ENCODE measurements at regions not wholly inside any gene's neighbourhood (a gene's known extent, or its start where the extent isn't known, plus 50 kb on each side); places are given as distances from the start of the nearest gene placed in this dataset.

DNA sequence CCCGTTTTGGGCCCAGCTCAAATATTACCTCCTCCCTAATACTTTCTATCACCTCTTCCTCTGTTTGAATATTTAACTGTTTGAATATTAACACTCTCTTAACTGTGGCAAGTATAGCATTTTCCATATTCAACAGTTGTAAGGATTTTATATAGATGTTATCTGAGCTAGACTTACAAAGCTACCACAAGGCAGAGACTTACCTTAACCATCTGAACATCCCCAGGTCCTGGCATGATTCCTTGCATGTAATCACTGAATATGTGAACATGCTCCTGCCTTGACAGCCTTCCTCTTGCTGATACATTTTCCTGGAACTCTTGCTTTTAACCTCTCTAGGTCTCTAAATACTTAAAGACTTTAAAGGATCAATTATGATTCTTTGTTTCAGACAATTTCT is 182.4 kb downstream of the MCHR2 start:
- no peak for DNase-seq
- 63 to 74% (median 65%) methylated on average over 1 of the region's 1 CpG for WGBS, 4 donors
- Histone ChIP-seq H3K4me1 (replicated peaks in 1 of 2) (no peaks in the 10 kb centered on the region), H3K36me3 (replicated peaks in 1 of 2) (no peaks in the 10 kb centered on the region), H3K9me3 (replicated peaks in 1 of 3) (no peaks in the 10 kb centered on the region), H3K27me3 (no peaks in the 10 kb centered on the region), H3K27ac (no peak overlapping the region), H3K4me3 (no peak overlapping the region)
- intact Hi-C loops (cut with DNase I) = no loop called here
- no peak for TF ChIP-seq POLR2A (IDR thresholded peaks at IDR 0.05)
- TF ChIP-seq, protein P1, sequence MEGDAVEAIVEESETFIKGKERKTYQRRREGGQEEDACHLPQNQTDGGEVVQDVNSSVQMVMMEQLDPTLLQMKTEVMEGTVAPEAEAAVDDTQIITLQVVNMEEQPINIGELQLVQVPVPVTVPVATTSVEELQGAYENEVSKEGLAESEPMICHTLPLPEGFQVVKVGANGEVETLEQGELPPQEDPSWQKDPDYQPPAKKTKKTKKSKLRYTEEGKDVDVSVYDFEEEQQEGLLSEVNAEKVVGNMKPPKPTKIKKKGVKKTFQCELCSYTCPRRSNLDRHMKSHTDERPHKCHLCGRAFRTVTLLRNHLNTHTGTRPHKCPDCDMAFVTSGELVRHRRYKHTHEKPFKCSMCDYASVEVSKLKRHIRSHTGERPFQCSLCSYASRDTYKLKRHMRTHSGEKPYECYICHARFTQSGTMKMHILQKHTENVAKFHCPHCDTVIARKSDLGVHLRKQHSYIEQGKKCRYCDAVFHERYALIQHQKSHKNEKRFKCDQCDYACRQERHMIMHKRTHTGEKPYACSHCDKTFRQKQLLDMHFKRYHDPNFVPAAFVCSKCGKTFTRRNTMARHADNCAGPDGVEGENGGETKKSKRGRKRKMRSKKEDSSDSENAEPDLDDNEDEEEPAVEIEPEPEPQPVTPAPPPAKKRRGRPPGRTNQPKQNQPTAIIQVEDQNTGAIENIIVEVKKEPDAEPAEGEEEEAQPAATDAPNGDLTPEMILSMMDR (IDR thresholded peaks at IDR 0.05) = no peak

- Histone ChIP-seq H3K27me3 (no peaks in the 10 kb centered on the region), H3K4me1 (replicated peaks in 1 of 2) (no peaks in the 10 kb centered on the region), H3K4me3 (no peak overlapping the region), H3K36me3 (replicated peaks in 1 of 2) (no peaks in the 10 kb centered on the region), H3K27ac (no peak overlapping the region), H3K9me3 (replicated peaks in 1 of 3) (no peaks in the 10 kb centered on the region)
- DNase-seq = no peak
- intact Hi-C loops (cut with DNase I) = no loop called here
- 0 to 20% (median 9%) methylated on average over 1 of the region's 1 CpG for WGBS, 4 donors
- TF ChIP-seq, protein P1 (IDR thresholded peaks at IDR 0.05) = no peak
- no peak for TF ChIP-seq POLR2A (IDR thresholded peaks at IDR 0.05)
These were observed 180.5 kb downstream of the MCHR2 start for GRCh38 chr6:99813565-99813964.

GRCh38 chr6:99814230-99814928 is 179.6 kb downstream of the MCHR2 start:
- intact Hi-C loops (cut with DNase I) = no loop called here
- no peak for DNase-seq
- Histone ChIP-seq H3K4me1 (replicated peaks in 1 of 2) (no peaks in the 10 kb centered on the region), H3K9me3 (replicated peaks in 1 of 3) (no peaks in the 10 kb centered on the region), H3K27me3 (no peaks in the 10 kb centered on the region), H3K4me3 (no peak overlapping the region), H3K36me3 (replicated peaks in 1 of 2) (no peaks in the 10 kb centered on the region), H3K27ac (no peak overlapping the region)
- 61 to 66% (median 65%) methylated on average over 6 of the region's 6 CpGs for WGBS, 4 donors
- TF ChIP-seq POLR2A (IDR thresholded peaks at IDR 0.05) = no peak

- 70 to 83% (median 76%) methylated on average over 5 of the region's 5 CpGs for WGBS, 4 donors
- no peaks in the 10 kb centered on the region for H3K9me3 ChIP-seq (replicated peaks in 1 of 3)
- no peak for TF ChIP-seq POLR2A (IDR thresholded peaks at IDR 0.05)
- TF ChIP-seq, protein P1 (IDR thresholded peaks at IDR 0.05) = no peak
- no peak overlapping the region for H3K4me3 ChIP-seq
- H3K27ac ChIP-seq = no peak overlapping the region
- intact Hi-C loops (cut with DNase I) = no loop called here
- H3K36me3 ChIP-seq (replicated peaks in 1 of 2) = no peaks in the 10 kb centered on the region
- no peak for DNase-seq
- H3K27me3 ChIP-seq = no peaks in the 10 kb centered on the region
- no peaks in the 10 kb centered on the region for H3K4me1 ChIP-seq (replicated peaks in 1 of 2)
These were observed 177.2 kb downstream of the MCHR2 start for GRCh38 chr6:99816795-99817194.

DNA sequence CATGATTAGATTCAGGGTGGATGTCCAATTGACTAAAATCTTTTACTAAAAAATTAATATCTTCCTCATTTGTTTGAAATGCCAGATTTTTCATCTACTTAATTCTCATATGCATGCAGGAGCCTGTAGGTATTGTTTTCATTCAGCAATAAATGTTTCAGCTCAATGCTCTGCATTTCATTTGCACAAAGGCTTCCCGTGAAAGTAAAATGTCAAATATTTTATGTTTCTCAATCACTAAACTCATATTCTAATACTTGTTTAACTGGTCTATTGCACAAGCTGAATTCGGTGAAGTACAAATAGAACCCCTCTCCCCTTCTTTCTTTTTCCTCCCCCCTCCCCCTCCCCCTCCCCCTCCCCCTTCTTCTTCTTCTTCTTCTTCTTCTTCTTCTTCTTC is 175.9 kb downstream of the MCHR2 start:
- DNase-seq = no peak
- Histone ChIP-seq H3K27ac (no peak overlapping the region), H3K4me1 (replicated peaks in 1 of 2) (no peaks in the 10 kb centered on the region), H3K9me3 (replicated peaks in 1 of 3) (no peaks in the 10 kb centered on the region), H3K4me3 (no peak overlapping the region), H3K27me3 (no peaks in the 10 kb centered on the region), H3K36me3 (replicated peaks in 1 of 2) (no peaks in the 10 kb centered on the region)
- 68 to 84% (median 76%) methylated on average over 2 of the region's 2 CpGs for WGBS, 4 donors
- intact Hi-C loops (cut with DNase I) = no loop called here
- TF ChIP-seq POLR2A (IDR thresholded peaks at IDR 0.05) = no peak
- TF ChIP-seq, protein P1 (IDR thresholded peaks at IDR 0.05) = no peak

Measured in adrenal gland (tissue), 9 donors.